KMS-11 (cell line): ENCODE measurements at regions not wholly inside any gene's neighbourhood (a gene's known extent, or its start where the extent isn't known, plus 50 kb on each side); places are given as distances from the start of the nearest gene placed in this dataset.
"Not testable (repeated sequence)": the region's sequence is repeated elsewhere in the genome, so short reads cannot be mapped to it uniquely, and the experiment has no call there.

ENCODE experiments used
- H2AFZ ChIP-seq: fragments of 200-600 bp; sonication (generic); 2 replicates; pipeline ENCODE4 v1.6.1; 2016; ENCODE audit warnings: antibody characterized with exemption, mixed run types, low read depth
- H3K27ac ChIP-seq: fragments of 200-600 bp; sonication (generic); 2 replicates; pipeline ENCODE4 v1.6.1; 2016; ENCODE audit warnings: mild to moderate bottlenecking, mixed run types
- H3K27me3 ChIP-seq: fragments of 200-600 bp; sonication (generic); 2 replicates; pipeline ENCODE4 v1.6.1; 2017; ENCODE audit warnings: mild to moderate bottlenecking, low read depth, mixed run types, moderate library complexity; ENCODE audit not compliant: insufficient read depth
- H3K36me3 ChIP-seq: fragments of 200-600 bp; sonication (generic); 2 replicates; pipeline ENCODE4 v1.6.1; 2017; ENCODE audit warnings: mild to moderate bottlenecking, mixed run types; ENCODE audit not compliant: insufficient read depth
- H3K4me1 ChIP-seq: fragments of 200-600 bp; sonication (generic); 2 replicates; pipeline ENCODE4 v1.6.1; 2016; ENCODE audit warnings: mild to moderate bottlenecking, low read depth, mixed run types; ENCODE audit not compliant: poor library complexity, severe bottlenecking
- H3K4me2 ChIP-seq: fragments of 200-600 bp; sonication (generic); 2 replicates; pipeline ENCODE4 v1.7.0; 2016; ENCODE audit warnings: mild to moderate bottlenecking, mixed run types
- H3K4me3 ChIP-seq: fragments of 200-600 bp; sonication (generic); IDR thresholded peaks from 2 replicates; pipeline ENCODE4 v1.6.1; 2017; ENCODE audit warnings: low read depth, low read length, mixed read lengths; ENCODE audit not compliant: insufficient read depth
- H3K79me2 ChIP-seq: fragments of 200-600 bp; sonication (generic); 2 replicates; pipeline ENCODE4 v1.6.1; 2016; ENCODE audit warnings: low read depth, mixed run types; ENCODE audit not compliant: insufficient read depth
- H3K9ac ChIP-seq: fragments of 200-600 bp; sonication (generic); 2 replicates; pipeline ENCODE4 v1.6.1; 2016; ENCODE audit warnings: mild to moderate bottlenecking, mixed run types
- H4K20me1 ChIP-seq: fragments of 200-600 bp; sonication (generic); 2 replicates; pipeline ENCODE4 v1.6.1; 2016; ENCODE audit warnings: mild to moderate bottlenecking, mixed run types; ENCODE audit not compliant: insufficient read depth
- CTCF ChIP-seq: fragments of 200-600 bp; sonication (generic); conservative IDR thresholded peaks from 2 replicates; pipeline ENCODE4 v1.6.1; 2017; ENCODE audit warnings: low read depth, mild to moderate bottlenecking, antibody characterized with exemption, low read length, moderate library complexity, mixed read lengths

- Histone ChIP-seq H3K27ac (no peak overlapping the region), H3K36me3 (no peaks in the 10 kb centered on the region), H3K79me2 (no peaks in the 10 kb centered on the region), H3K4me1 (no peaks in the 10 kb centered on the region), H2AFZ (no peak overlapping the region), H3K4me2 (no peak overlapping the region), H3K4me3 (no peak overlapping the region), H3K9ac (no peak overlapping the region), H4K20me1 (no peaks in the 10 kb centered on the region), H3K27me3 (no peaks in the 10 kb centered on the region)
- TF ChIP-seq CTCF: no peak
These were observed 1778.5 kb upstream of the ACO1 start for GRCh38 chr9:30605936-30606335.

DNA sequence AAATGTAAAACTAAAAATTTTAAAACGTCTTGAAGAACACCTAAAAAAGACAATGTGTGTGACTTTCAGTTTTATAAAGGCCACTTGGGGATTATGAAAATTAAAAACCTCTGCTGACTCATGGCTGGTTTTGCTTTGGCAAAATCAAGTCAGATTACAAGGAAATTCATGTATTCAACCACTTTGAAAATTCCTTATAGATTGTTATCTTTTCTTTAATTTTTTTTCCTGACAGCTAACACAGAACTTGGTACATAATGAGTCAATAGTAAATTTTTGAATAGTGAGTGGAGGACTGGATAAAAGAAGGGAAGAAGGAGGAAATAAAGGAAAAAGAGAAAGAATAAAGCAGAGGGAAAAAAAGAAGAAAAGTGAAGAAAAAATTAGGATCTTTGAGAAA, 1774.7 kb upstream of the ACO1 start:
- Histone ChIP-seq H3K4me2 (no peak overlapping the region), H3K36me3 (no peaks in the 10 kb centered on the region), H3K79me2 (no peaks in the 10 kb centered on the region), H4K20me1 (no peaks in the 10 kb centered on the region), H3K9ac (no peak overlapping the region), H3K27me3 (no peaks in the 10 kb centered on the region), H3K27ac (no peak overlapping the region), H3K4me1 (no peaks in the 10 kb centered on the region), H3K4me3 (no peak overlapping the region), H2AFZ (no peak overlapping the region)
- TF ChIP-seq CTCF: no peak

DNA sequence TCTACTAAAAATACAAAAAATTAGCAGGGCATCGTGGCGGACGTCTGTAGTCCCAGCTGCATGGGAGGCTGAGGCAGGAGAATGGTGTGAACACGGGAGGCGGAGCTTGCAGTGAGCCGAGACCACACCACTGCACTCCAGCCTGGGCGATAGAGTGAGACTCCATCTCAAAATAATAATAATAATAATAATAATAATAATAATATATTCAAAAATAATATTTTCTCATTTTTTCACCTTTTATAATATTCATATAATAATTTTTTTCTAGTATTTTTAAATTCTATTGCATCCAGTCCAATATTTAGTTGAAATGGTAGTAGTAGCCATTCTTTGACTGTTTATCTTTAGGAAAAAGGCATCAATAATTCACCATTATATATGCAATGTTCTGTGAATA, 1767.7 kb upstream of the ACO1 start:
- H3K4me3 ChIP-seq, H2AFZ ChIP-seq, H3K9ac ChIP-seq, H3K36me3 ChIP-seq, H3K79me2 ChIP-seq, H3K27me3 ChIP-seq, H3K27ac ChIP-seq, H3K4me2 ChIP-seq, H3K4me1 ChIP-seq, H4K20me1 ChIP-seq: not testable (repeated sequence)

DNA sequence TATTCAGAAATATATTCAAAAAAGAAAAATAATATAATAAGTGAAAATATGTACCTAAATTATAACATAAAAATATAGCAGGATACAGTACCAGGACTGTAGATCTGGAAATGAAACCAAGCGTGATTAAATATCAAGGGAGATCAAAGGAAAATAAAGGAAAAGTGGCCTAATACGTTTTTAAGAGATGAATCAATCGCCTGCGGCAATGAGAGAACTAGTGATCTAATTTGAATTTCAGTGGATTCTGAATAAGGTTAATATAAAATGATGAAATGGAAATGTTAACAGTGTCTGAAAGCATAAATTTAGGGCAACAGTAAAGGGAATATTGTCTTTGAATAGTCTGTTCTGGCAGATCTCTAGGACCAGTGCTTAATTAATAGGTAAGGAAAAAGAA, 1761.9 kb upstream of the ACO1 start:
- Histone ChIP-seq H2AFZ (no peak overlapping the region), H3K4me3 (no peak overlapping the region), H4K20me1 (no peaks in the 10 kb centered on the region), H3K4me1 (no peaks in the 10 kb centered on the region), H3K36me3 (no peaks in the 10 kb centered on the region), H3K27me3 (no peaks in the 10 kb centered on the region), H3K27ac (no peak overlapping the region), H3K79me2 (no peaks in the 10 kb centered on the region), H3K4me2 (no peak overlapping the region), H3K9ac (no peak overlapping the region)
- TF ChIP-seq CTCF: no peak

DNA sequence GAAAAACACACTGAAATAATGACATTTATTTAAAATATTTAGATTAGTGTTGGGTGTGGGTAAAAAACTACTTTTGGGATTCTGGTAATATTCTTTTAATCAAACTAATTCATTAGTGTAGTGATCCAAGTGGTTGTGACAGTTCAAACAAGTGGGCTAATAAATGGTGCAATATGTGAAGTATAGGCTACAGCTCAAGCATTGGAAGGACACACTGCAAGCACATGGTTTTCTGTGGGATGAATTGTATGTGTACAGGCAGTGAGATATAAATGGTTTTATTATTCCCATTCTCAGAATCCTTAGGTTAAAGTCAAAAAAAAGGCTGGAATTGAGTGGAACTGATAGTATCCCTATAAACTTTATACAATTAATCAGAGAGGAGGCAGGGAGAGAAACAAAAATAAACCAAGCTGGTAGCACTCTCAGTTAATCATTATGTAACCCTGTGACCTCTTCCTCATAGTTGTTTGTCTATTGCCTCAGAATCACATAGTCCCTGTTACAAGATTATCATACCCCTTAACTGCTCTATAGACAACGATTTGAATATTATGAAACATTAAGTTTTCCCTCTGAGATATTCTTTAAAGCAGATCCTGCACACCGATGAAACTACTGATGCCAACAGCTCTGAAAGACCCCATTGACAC, 1755.4 kb upstream of the ACO1 start:
- H3K4me3 ChIP-seq: no peak overlapping the region
- no peaks in the 10 kb centered on the region for H3K27me3 ChIP-seq
- H3K36me3 ChIP-seq: no peaks in the 10 kb centered on the region
- no peak overlapping the region for H2AFZ ChIP-seq
- TF ChIP-seq CTCF: no peak
- no peak overlapping the region for H3K4me2 ChIP-seq
- no peaks in the 10 kb centered on the region for H3K4me1 ChIP-seq
- H3K9ac ChIP-seq: no peak overlapping the region
- no peak overlapping the region for H3K27ac ChIP-seq
- no peaks in the 10 kb centered on the region for H3K79me2 ChIP-seq
- no peaks in the 10 kb centered on the region for H4K20me1 ChIP-seq
